ENCODE measurements at regions not wholly inside any gene's neighbourhood (a gene's known extent, or its start where the extent isn't known, plus 50 kb on each side); places are given as distances from the start of the nearest gene placed in this dataset.

DNA sequence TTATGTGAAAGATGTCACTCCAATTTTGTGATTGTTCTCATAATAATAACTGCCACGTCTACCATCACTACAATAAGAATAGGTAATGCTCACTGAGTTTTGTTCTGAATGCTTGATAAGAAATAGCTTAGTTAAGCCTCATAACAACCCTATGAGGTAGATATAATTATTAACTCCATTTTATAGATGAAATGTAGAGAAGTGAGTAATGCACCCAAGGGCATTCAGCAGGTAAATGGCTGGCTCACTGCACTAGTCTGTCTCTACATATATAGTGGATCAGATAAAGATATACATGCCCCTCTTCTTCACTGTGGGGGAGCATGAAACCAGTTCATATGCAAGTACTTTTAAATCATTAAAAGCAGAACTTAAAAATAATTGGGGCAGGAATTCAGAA lies 65.8 kb upstream of the SLC4A4 start:
- no peak for DNase-seq
- TF ChIP-seq, protein P1, sequence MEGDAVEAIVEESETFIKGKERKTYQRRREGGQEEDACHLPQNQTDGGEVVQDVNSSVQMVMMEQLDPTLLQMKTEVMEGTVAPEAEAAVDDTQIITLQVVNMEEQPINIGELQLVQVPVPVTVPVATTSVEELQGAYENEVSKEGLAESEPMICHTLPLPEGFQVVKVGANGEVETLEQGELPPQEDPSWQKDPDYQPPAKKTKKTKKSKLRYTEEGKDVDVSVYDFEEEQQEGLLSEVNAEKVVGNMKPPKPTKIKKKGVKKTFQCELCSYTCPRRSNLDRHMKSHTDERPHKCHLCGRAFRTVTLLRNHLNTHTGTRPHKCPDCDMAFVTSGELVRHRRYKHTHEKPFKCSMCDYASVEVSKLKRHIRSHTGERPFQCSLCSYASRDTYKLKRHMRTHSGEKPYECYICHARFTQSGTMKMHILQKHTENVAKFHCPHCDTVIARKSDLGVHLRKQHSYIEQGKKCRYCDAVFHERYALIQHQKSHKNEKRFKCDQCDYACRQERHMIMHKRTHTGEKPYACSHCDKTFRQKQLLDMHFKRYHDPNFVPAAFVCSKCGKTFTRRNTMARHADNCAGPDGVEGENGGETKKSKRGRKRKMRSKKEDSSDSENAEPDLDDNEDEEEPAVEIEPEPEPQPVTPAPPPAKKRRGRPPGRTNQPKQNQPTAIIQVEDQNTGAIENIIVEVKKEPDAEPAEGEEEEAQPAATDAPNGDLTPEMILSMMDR (IDR thresholded peaks at IDR 0.05) = no peak
- H3K27ac Mint-ChIP-seq = no peak overlapping the region
- H3K4me1 Mint-ChIP-seq = peaks cover 18% of the 10 kb centered on the region
- H3K9me3 Mint-ChIP-seq = no peaks in the 10 kb centered on the region
- no peaks in the 10 kb centered on the region for H3K36me3 Mint-ChIP-seq (ENCODE audit: low read depth)
- no peak overlapping the region for H3K4me3 Mint-ChIP-seq
- H3K27me3 Mint-ChIP-seq (ENCODE audit: low read depth, poor library complexity) = peaks cover 2% of the 10 kb centered on the region

DNA sequence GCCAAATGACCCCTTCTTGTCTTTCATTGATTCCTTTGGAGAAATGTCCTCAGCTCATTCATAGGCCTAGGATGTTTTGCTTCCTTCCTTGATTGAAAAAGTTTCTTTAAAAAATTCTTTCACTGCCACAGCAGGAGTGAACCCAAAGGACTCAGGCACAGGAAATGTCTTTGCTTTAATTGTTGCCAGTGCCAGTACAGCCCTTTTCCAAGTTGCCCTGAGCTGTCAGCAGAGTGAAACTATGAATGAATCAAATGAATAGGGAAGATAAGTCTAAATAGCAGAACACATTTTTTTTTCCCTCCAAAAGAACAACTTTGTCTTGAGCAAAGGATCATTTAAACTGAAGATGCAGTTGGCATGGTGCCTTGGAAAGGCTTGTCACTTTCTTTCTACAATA lies 63.8 kb upstream of the SLC4A4 start:
- no peak overlapping the region for H3K4me3 Mint-ChIP-seq
- H3K9me3 Mint-ChIP-seq = no peaks in the 10 kb centered on the region
- peaks cover 4% of the 10 kb centered on the region for H3K27me3 Mint-ChIP-seq (ENCODE audit: low read depth, poor library complexity)
- TF ChIP-seq, protein P1 (IDR thresholded peaks at IDR 0.05) = no peak
- H3K36me3 Mint-ChIP-seq (ENCODE audit: low read depth) = no peaks in the 10 kb centered on the region
- DNase-seq = no peak
- H3K27ac Mint-ChIP-seq = no peak overlapping the region
- H3K4me1 Mint-ChIP-seq = peaks cover 9% of the 10 kb centered on the region

DNA sequence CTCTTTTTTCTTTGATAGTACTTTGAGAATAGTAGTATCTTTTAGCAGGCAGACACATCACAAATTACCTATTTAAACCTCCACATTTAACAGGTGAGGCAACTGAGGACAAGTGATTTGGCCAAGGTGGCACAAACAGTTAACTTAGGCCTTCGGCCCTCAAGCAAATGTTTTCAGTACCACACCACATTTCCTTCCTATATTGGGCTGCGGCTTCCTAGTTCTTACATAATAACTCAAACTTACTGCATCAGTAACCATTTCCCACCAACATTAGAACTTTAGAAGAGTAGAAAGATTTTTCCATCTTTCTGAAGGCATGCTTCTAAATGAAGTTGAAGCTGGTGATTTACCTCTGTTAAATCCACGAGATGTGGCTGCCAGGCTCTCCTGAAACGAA lies 63.2 kb upstream of the SLC4A4 start:
- no peak overlapping the region for H3K27ac Mint-ChIP-seq
- H3K4me3 Mint-ChIP-seq = no peak overlapping the region
- H3K9me3 Mint-ChIP-seq = no peaks in the 10 kb centered on the region
- TF ChIP-seq, protein P1 (IDR thresholded peaks at IDR 0.05) = no peak
- peaks cover 4% of the 10 kb centered on the region for H3K27me3 Mint-ChIP-seq (ENCODE audit: low read depth, poor library complexity)
- no peak for DNase-seq
- no peaks in the 10 kb centered on the region for H3K36me3 Mint-ChIP-seq (ENCODE audit: low read depth)
- peaks cover 9% of the 10 kb centered on the region for H3K4me1 Mint-ChIP-seq

DNA sequence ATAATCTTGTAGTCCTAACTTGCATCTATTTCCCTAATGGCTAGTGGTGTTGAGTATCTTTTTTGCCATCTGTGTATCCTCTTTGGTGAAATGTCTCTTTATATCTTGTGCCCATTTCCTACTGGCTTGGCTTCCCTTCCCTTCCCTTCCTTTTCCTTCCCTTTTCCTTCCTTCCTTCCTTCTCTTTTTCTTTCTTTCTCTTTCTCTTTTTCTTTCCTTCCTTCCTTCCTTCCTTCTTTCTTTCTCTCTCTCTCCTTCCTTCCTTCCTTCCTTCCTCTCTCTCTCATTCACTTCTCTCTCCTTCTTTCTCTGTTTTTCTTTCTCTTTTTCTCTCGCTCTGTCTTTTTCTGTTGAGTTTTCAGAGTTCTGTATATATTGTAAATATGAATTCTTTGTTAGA lies 61.5 kb upstream of the SLC4A4 start:
- Mint-ChIP-seq H3K27ac (no peak overlapping the region), H3K27me3 (ENCODE audit: low read depth, poor library complexity) (peaks cover 4% of the 10 kb centered on the region), H3K4me1 (peaks cover 9% of the 10 kb centered on the region), H3K4me3 (no peak overlapping the region), H3K36me3 (ENCODE audit: low read depth) (no peaks in the 10 kb centered on the region), H3K9me3 (no peaks in the 10 kb centered on the region)
- TF ChIP-seq, protein P1 (IDR thresholded peaks at IDR 0.05) = no peak
- no peak for DNase-seq

DNA sequence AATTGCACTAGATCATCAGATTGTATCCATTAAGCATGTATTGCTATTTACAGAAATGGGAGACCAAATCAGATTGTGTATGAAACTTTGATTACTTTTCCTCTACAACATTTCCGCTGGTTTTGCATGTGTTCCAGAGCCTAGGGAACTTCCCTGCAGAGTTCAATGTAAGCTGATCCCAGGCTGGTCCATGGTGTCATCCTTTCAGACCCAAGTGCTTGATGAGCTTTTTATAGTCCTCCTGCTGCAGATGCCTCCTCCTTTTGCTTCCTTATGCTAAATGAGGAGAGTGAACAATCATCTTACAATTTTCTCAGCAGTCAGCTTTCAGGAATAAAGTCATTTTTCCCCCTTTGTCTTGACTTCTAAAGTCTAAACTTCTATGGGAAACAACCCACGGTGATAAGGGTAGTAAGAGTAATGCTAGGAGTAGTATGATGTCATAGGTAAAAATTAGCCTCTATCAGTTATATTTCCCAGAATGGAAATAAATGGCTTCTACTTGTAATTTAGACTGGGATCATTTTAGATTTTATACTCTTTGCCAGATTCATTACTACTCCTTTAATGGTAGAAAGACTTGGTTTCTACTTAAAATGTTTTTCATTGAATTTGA lies 55.1 kb upstream of the SLC4A4 start:
- H3K27ac Mint-ChIP-seq = no peak overlapping the region

DNA sequence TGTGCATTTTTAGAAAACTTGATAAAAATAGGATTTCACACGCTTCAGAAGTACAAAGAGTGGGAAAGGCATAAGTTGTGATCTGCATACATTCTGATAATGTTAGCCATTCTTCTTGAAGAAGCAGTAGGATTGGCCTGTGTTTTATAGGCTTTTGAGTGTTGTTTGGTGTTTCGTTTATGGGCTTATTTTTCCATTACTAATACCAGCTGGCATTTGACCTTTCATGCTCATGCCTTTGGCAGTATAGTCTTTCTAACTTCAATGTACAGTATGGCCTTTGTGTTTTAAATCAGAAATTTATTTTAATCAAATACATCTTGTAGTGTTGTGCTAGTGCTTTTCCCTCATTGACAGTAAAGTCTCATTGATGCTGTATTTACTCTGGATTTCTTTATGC lies 51.5 kb upstream of the SLC4A4 start:
- no peak for DNase-seq
- TF ChIP-seq, protein P1 (IDR thresholded peaks at IDR 0.05) = no peak
- H3K36me3 Mint-ChIP-seq (ENCODE audit: low read depth) = no peaks in the 10 kb centered on the region
- H3K4me3 Mint-ChIP-seq = no peak overlapping the region
- no peaks in the 10 kb centered on the region for H3K9me3 Mint-ChIP-seq
- peaks cover 19% of the 10 kb centered on the region for H3K4me1 Mint-ChIP-seq
- peaks cover 4% of the 10 kb centered on the region for H3K27me3 Mint-ChIP-seq (ENCODE audit: low read depth, poor library complexity)
- no peak overlapping the region for H3K27ac Mint-ChIP-seq

More for the DNA sequence above, 55.1 kb upstream of the SLC4A4 start:
- no peak for DNase-seq
- H3K4me1 Mint-ChIP-seq = peaks cover 19% of the 10 kb centered on the region
- TF ChIP-seq, protein P1 (IDR thresholded peaks at IDR 0.05) = no peak
- H3K4me3 Mint-ChIP-seq = no peak overlapping the region
- peaks cover 4% of the 10 kb centered on the region for H3K27me3 Mint-ChIP-seq (ENCODE audit: low read depth, poor library complexity)
- no peaks in the 10 kb centered on the region for H3K36me3 Mint-ChIP-seq (ENCODE audit: low read depth)
- H3K9me3 Mint-ChIP-seq = no peaks in the 10 kb centered on the region

Measured in nephron progenitor cell (in vitro differentiated cells).